Spleen (tissue), 11 donors: ENCODE measurements at regions not wholly inside any gene's neighbourhood (a gene's known extent, or its start where the extent isn't known, plus 50 kb on each side); places are given as distances from the start of the nearest gene placed in this dataset.
"Not testable (repeated sequence)": the region's sequence is repeated elsewhere in the genome, so short reads cannot be mapped to it uniquely, and the experiment has no call there.

Source experiments
- DNase-seq: peaks from one replicate; pipeline ENCODE4 v3.0.0-alpha.2; 2020
- H3K27ac ChIP-seq, 8 donors: fragments of 200-600 bp; sonication (generic) in 7 of 8; 1 replicate in 4 of 8; 2 replicates in 4 of 8; pipeline versions ENCODE4 v1.5.0 to v1.8.0; 2016 to 2021; ENCODE audit warnings: inconsistent platforms in 4 of 8, mild to moderate bottlenecking in 4 of 8, moderate library complexity in 1 of 8
- H3K27me3 ChIP-seq, 7 donors: fragments of 200-600 bp; sonication (generic) in 6 of 7; replicated peaks in 1 of 7; 1 replicate in 4 of 7; 2 replicates in 3 of 7; pipeline versions ENCODE4 v1.5.0 to v1.8.0; 2016 to 2021; ENCODE audit warnings: inconsistent platforms in 3 of 7, mild to moderate bottlenecking in 1 of 7
- H3K36me3 ChIP-seq, 6 donors: fragments of 200-600 bp; sonication (generic) in 5 of 6; 1 replicate in 4 of 6; 2 replicates in 2 of 6; pipeline versions ENCODE4 v1.5.0 to v1.8.0; 2016 to 2021; ENCODE audit warnings: inconsistent platforms in 2 of 6
- H3K4me1 ChIP-seq, 6 donors: fragments of 200-600 bp; sonication (generic) in 5 of 6; 1 replicate in 3 of 6; 2 replicates in 3 of 6; pipeline versions ENCODE4 v1.5.0 to v1.8.0; 2016 to 2021; ENCODE audit warnings: inconsistent platforms in 3 of 6
- H3K4me3 ChIP-seq, 8 donors: fragments of 200-600 bp; sonication (generic) in 7 of 8; 1 replicate in 4 of 8; 2 replicates in 4 of 8; pipeline versions ENCODE4 v1.5.0 to v1.8.0; 2016 to 2021; ENCODE audit warnings: inconsistent platforms in 4 of 8, mild to moderate bottlenecking in 4 of 8, moderate library complexity in 2 of 8
- H3K9me3 ChIP-seq, 8 donors: fragments of 200-600 bp; sonication (generic) in 7 of 8; 1 replicate in 4 of 8; 2 replicates in 4 of 8; pipeline versions ENCODE4 v1.5.0 to v1.8.0; 2016 to 2021; ENCODE audit warnings: inconsistent platforms in 4 of 8
- CTCF ChIP-seq, 11 experiments: fragments of 200-600 bp in 7 of 11; fragments of 450-650 bp in 4 of 11; sonication (generic) in 4 of 11; IDR thresholded peaks in 8 of 11; conservative IDR thresholded peaks in 3 of 11; 1 replicate in 7 of 11; 2 replicates in 4 of 11; pipeline versions ENCODE4 v1.4.0 to v1.8.0; 2016 to 2021; ENCODE audit warnings: antibody characterized with exemption in 11 of 11, inconsistent platforms in 4 of 11, mild to moderate bottlenecking in 1 of 11
- POLR2A ChIP-seq, 3 donors: fragments of 450-650 bp; IDR thresholded peaks; one replicate each; pipeline ENCODE4 v1.5.1; 2017; ENCODE audit warnings: antibody characterized with exemption in 3 of 3, mild to moderate bottlenecking in 1 of 3
- POLR2AphosphoS5 ChIP-seq, 3 donors: sonication (generic); formaldehyde crosslinking; IDR thresholded peaks; one replicate each; pipeline ENCODE4 v1.5.1; 2017; ENCODE audit warnings: antibody characterized with exemption in 3 of 3
- WGBS, 5 donors: extraction: QIAGEN DNeasy Blood & Tissue Kit in 3 of 5; methylation state at CpG; one replicate each; pipeline versions ENCODE4 v1.1.5 to v1.1.7; 2013 to 2018; 5-methylcytosine and 5-hydroxymethylcytosine counted together
- intact Hi-C: fragments of 100-400 bp; cut with DNase I; formaldehyde crosslinking; loops from one replicate; pipeline ENCODE4 v1.15.0; 2023; ENCODE audit warnings: low total_unique reads
- donor health status: healthy with polysubstance abuse.
- donor health status: DM: no; HTN: no; CAD: no; lungs with moderate emphysema.
- donor health status: DM: no; HTN: no; CAD: no.
- donor health status: Bipolar disorder and iron deficiency.
- donor health status: healthy.
- donor health status: DM: no; HTN: no; CAD: no.
- donor health status: DM: yes; HTN: yes; CAD: no.

- intact Hi-C loops: no loop called here
- TF ChIP-seq POLR2A (IDR thresholded peaks at IDR 0.05) (no peak), POLR2AphosphoS5 (IDR thresholded peaks at IDR 0.05) (no peak)
- H3K27me3 ChIP-seq: no peaks in the 10 kb centered on the region
- H3K36me3 ChIP-seq: no peaks in the 10 kb centered on the region
- no peaks in the 10 kb centered on the region for H3K4me1 ChIP-seq
- H3K27ac ChIP-seq: no peak overlapping the region
- 92 to 96% (median 94%) methylated on average over 4 of the region's 4 CpGs for WGBS, 5 donors
- no peak overlapping the region for H3K4me3 ChIP-seq
- DNase-seq: no peak
- peaks cover 0 to 11% (median 8%) of the 10 kb centered on the region in 8 donors for H3K9me3 ChIP-seq
Observed at GRCh38 chr7:21327422-21328409, 100.2 kb upstream of the SP4 start.

DNA sequence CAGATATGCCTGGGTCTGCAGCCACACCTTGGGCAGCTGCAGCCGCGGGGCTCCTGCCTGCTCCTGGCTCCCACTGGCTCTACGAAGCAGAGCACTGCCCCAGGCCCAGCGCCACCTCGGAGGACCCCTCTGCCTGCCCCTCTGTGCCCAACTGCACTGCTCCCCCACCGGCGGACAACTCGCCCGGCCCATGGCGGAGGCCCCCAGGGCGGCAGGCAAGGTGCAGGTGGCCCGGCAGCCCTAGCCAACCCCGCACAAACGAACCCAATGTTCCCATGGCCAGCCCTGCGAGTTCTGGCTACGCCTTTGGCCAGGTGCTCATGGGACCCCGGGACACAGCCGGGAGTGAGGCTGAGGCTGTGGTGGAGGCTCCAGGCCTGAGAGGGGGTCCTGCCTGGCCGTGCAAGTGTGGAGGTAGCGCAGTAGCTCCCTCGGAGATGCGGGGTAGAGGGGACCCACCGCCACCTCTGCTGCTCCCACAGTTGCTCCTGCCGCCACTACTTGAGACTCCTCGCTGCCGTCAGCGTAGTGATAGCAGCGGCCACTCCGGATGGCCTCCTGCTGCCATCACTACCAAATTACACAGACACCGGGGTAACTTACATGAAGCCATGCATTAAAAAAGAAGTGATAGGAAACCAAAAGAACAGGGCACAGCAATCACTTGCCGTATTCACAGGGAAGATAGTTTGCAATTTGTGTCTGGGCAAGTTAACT, 97.3 kb upstream of the SP4 start:
- no peaks in the 10 kb centered on the region for H3K27me3 ChIP-seq
- H3K27ac ChIP-seq: no peak overlapping the region
- no peak overlapping the region for H3K4me3 ChIP-seq
- H3K4me1 ChIP-seq: no peaks in the 10 kb centered on the region
- H3K9me3 ChIP-seq: peaks cover 0 to 11% (median 8%) of the 10 kb centered on the region in 8 donors
- H3K36me3 ChIP-seq: no peaks in the 10 kb centered on the region
- WGBS, 5 donors: 94 to 96% (median 96%) methylated on average over 14 to 31 of the region's 31 CpGs
- DNase-seq: no peak
- intact Hi-C loops: no loop called here
- TF ChIP-seq POLR2A (IDR thresholded peaks at IDR 0.05) (no peak), CTCF (IDR thresholded peaks at IDR 0.05 in 8 of 11, conservative IDR thresholded peaks at IDR 0.05 in 3 of 11) (no peak), POLR2AphosphoS5 (IDR thresholded peaks at IDR 0.05) (no peak)

DNA sequence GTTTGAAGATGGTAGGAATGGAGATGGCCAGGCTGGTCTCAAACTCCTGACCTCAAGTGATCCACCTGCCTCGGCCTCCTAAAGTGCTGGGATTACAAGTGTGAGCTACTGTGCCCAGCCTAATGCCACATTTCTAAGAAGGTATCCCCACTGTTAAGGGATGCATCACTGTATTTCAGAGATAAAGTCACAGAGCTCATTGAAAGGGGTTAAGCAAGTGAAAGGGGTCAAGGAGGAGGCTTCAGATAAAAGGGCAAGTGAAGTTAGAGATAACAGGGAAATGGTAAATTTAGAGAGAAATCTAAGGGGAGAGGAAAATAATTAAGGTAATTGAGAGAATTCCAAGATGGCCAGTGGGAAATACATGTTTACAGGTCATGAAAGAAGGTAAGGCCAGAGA, 93.0 kb upstream of the SP4 start:
- 82 to 96% (median 90%) methylated on average over 1 of the region's 1 CpG for WGBS, 5 donors
- Histone ChIP-seq H3K4me3 (no peak overlapping the region), H3K36me3 (no peaks in the 10 kb centered on the region), H3K9me3 (no peaks in the 10 kb centered on the region), H3K4me1 (peaks cover 0 to 3% (median 0%) of the 10 kb centered on the region in 6 donors), H3K27ac (no peak overlapping the region), H3K27me3 (no peaks in the 10 kb centered on the region)
- no peak for DNase-seq
- intact Hi-C loops: no loop called here
- TF ChIP-seq POLR2A (IDR thresholded peaks at IDR 0.05): no peak

- no peak for TF ChIP-seq CTCF (IDR thresholded peaks at IDR 0.05 in 8 of 11, conservative IDR thresholded peaks at IDR 0.05 in 3 of 11)
- TF ChIP-seq POLR2A (IDR thresholded peaks at IDR 0.05): no peak
- TF ChIP-seq POLR2AphosphoS5 (IDR thresholded peaks at IDR 0.05): no peak
- Histone ChIP-seq H3K4me3 (no peak overlapping the region), H3K27ac (no peak overlapping the region), H3K27me3 (no peaks in the 10 kb centered on the region), H3K9me3 (peaks cover 0 to 4% (median 0%) of the 10 kb centered on the region in 8 donors), H3K36me3 (no peaks in the 10 kb centered on the region), H3K4me1 (peaks cover 0 to 3% (median 0%) of the 10 kb centered on the region in 6 donors)
- DNase-seq: no peak
- 78 to 89% (median 81%) methylated on average over 7 of the region's 7 CpGs for WGBS, 5 donors
- intact Hi-C loops: no loop called here
Observed at GRCh38 chr7:21336743-21337142, 91.1 kb upstream of the SP4 start.

- no peak for DNase-seq
- Histone ChIP-seq H3K36me3 (no peaks in the 10 kb centered on the region), H3K4me3 (no peak overlapping the region), H3K27me3 (no peaks in the 10 kb centered on the region), H3K9me3 (peaks cover 0 to 4% (median 0%) of the 10 kb centered on the region in 8 donors), H3K4me1 (peaks cover 0 to 3% (median 0%) of the 10 kb centered on the region in 6 donors), H3K27ac (peak overlapping the region in 4 of 8 donors; percentile 27 to 72 (median 48))
- intact Hi-C loops: no loop called here
- 17 to 30% (median 23%) methylated on average over 4 of the region's 4 CpGs for WGBS, 5 donors
- no peak for TF ChIP-seq POLR2AphosphoS5 (IDR thresholded peaks at IDR 0.05)
Observed at GRCh38 chr7:21338728-21339164, 89.1 kb upstream of the SP4 start.

GRCh38 chr7:21344900-21345299, 83.0 kb upstream of the SP4 start:
- DNase-seq, H3K4me3 ChIP-seq, H3K4me1 ChIP-seq, H3K36me3 ChIP-seq, H3K9me3 ChIP-seq, intact Hi-C loops, H3K27ac ChIP-seq: not testable (repeated sequence)
- peaks cover 0 to 13% (median 0%) of the 10 kb centered on the region in 7 donors for H3K27me3 ChIP-seq
- WGBS, 5 donors: 34 to 59% (median 52%) methylated on average over 4 to 7 of the region's 7 CpGs
